ENCODE measurements at regions not wholly inside any gene's neighbourhood (a gene's known extent, or its start where the extent isn't known, plus 50 kb on each side); places are given as distances from the start of the nearest gene placed in this dataset.

DNA sequence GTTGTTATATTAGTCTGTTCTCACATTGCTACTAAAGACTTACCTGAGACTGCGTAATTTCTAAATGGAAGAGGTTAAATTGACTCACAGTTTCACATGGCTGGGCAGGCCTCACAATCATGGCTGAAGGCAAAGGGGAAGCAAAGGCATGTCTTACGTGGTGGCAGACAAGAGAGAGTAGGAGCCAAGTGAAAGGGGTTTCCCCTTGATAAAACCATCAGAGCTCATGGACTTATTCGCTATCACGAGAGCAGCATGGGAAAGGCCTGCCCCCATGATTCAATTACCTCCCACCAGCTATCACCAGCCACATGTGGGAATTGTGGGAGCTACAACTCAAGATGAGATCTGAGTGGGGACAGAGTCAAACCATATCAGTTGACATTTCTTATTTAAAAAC lies 374.5 kb upstream of the RORB start:
- no peak overlapping the region for H3K4me2 ChIP-seq (replicated peaks; ENCODE audit: low read depth, low read length, poor library complexity, severe bottlenecking)
- no peak for ATAC-seq (ENCODE audit: low read depth)
- intact Hi-C loops (cut with micrococcal nuclease) = no loop called here
- no peak overlapping the region for H3K9ac ChIP-seq (ENCODE audit: low read length)
- no peaks in the 10 kb centered on the region for H3K4me1 Mint-ChIP-seq
- H2AFZ ChIP-seq (ENCODE audit: insufficient read depth, low read depth, low read length, poor library complexity, severe bottlenecking) = no peak overlapping the region
- H4K20me1 ChIP-seq (ENCODE audit: control insufficient read depth, insufficient read depth, low read length, poor library complexity, severe bottlenecking) = no peaks in the 10 kb centered on the region
- H3K4me3 ChIP-seq (ENCODE audit: control extremely low read depth in 1 of 5, extremely low read depth in 1 of 5, insufficient read depth in 1 of 5, low read depth in 2 of 5, low read length in 4 of 5) = no peak overlapping the region
- H3K4me1 ChIP-seq (ENCODE audit: control insufficient read depth in 2 of 2, insufficient read depth in 2 of 2, low read length in 2 of 2) = no peaks in the 10 kb centered on the region
- no peak overlapping the region for H3K4me3 Mint-ChIP-seq
- no peaks in the 10 kb centered on the region for H3K36me3 ChIP-seq (replicated peaks in 1 of 2; ENCODE audit: control extremely low read depth in 1 of 2, control insufficient read depth in 1 of 2, extremely low read depth in 1 of 2, insufficient read depth in 2 of 2, low read length in 1 of 2)
- WGBS (ENCODE audit: insufficient coverage) = 83% methylated on average over 1 of the region's 4 CpGs
- H3K79me2 ChIP-seq (ENCODE audit: control insufficient read depth, insufficient read depth, low read length) = no peaks in the 10 kb centered on the region
- no peaks in the 10 kb centered on the region for H3K27me3 Mint-ChIP-seq
- no peak for DNase-seq
- no peaks in the 10 kb centered on the region for H3K27me3 ChIP-seq (replicated peaks in 1 of 4; ENCODE audit: control extremely low read depth in 1 of 4, control insufficient read depth in 3 of 4, insufficient read depth in 4 of 4, low read length in 3 of 4)
- POLR2A ChIA-PET = no interaction called here
- H3K27ac ChIP-seq (ENCODE audit: low read length in 2 of 2) = no peak overlapping the region
- no peak for TF ChIP-seq EZH2 (IDR thresholded peaks at IDR 0.05; ENCODE audit: borderline replicate concordance, insufficient read depth, low read depth, low read length, poor library complexity, severe bottlenecking)
- TF ChIP-seq, protein P1, sequence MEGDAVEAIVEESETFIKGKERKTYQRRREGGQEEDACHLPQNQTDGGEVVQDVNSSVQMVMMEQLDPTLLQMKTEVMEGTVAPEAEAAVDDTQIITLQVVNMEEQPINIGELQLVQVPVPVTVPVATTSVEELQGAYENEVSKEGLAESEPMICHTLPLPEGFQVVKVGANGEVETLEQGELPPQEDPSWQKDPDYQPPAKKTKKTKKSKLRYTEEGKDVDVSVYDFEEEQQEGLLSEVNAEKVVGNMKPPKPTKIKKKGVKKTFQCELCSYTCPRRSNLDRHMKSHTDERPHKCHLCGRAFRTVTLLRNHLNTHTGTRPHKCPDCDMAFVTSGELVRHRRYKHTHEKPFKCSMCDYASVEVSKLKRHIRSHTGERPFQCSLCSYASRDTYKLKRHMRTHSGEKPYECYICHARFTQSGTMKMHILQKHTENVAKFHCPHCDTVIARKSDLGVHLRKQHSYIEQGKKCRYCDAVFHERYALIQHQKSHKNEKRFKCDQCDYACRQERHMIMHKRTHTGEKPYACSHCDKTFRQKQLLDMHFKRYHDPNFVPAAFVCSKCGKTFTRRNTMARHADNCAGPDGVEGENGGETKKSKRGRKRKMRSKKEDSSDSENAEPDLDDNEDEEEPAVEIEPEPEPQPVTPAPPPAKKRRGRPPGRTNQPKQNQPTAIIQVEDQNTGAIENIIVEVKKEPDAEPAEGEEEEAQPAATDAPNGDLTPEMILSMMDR (IDR thresholded peaks at IDR 0.05) = no peak
- CTCF ChIA-PET = no interaction called here
- H3K9me3 Mint-ChIP-seq (ENCODE audit: insufficient read depth) = no peaks in the 10 kb centered on the region
- no peak overlapping the region for H3K27ac Mint-ChIP-seq
- H3K9me3 ChIP-seq (ENCODE audit: control extremely low read depth in 1 of 3, control insufficient read depth in 2 of 3, insufficient read depth in 1 of 3, low read length in 2 of 3) = peaks cover 0 to 2% (median 0%) of the 10 kb centered on the region in 3 donors

DNA sequence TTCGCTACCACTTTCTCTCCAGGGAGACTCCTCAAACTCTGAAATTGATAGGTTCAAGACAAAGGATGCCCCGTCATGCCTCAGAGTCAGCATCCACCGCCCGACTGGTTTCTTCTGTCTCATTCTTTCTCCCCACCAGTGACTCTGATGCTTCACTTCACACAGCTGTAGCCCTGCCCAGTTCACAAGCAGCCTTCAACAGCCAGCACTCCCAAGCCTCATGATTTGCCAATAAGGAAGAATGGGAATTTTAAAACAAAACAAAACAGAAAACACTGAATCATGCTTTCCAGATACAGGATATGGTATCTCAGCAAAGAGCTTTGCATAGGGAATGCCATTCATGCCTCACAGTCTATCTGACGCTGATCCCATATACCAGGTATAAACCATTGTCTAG lies 371.2 kb upstream of the RORB start:
- intact Hi-C loops (cut with micrococcal nuclease) = no loop called here
- TF ChIP-seq EZH2 (IDR thresholded peaks at IDR 0.05; ENCODE audit: borderline replicate concordance, insufficient read depth, low read depth, low read length, poor library complexity, severe bottlenecking) = no peak
- TF ChIP-seq, protein P1 (IDR thresholded peaks at IDR 0.05) = no peak
- POLR2A ChIA-PET = no interaction called here

More for the DNA sequence above, 371.2 kb upstream of the RORB start:
- Histone ChIP-seq H3K27me3 (replicated peaks in 1 of 4; ENCODE audit: control extremely low read depth in 1 of 4, control insufficient read depth in 3 of 4, insufficient read depth in 4 of 4, low read length in 3 of 4) (no peaks in the 10 kb centered on the region), H3K4me3 (ENCODE audit: control extremely low read depth in 1 of 5, extremely low read depth in 1 of 5, insufficient read depth in 1 of 5, low read depth in 2 of 5, low read length in 4 of 5) (no peak overlapping the region), H3K27ac (ENCODE audit: low read length in 2 of 2) (no peak overlapping the region), H3K4me1 (ENCODE audit: control insufficient read depth in 2 of 2, insufficient read depth in 2 of 2, low read length in 2 of 2) (no peaks in the 10 kb centered on the region), H2AFZ (ENCODE audit: insufficient read depth, low read depth, low read length, poor library complexity, severe bottlenecking) (no peak overlapping the region), H3K9me3 (ENCODE audit: control extremely low read depth in 1 of 3, control insufficient read depth in 2 of 3, insufficient read depth in 1 of 3, low read length in 2 of 3) (peaks cover 0 to 2% (median 0%) of the 10 kb centered on the region in 3 donors), H3K9ac (ENCODE audit: low read length) (no peak overlapping the region), H3K79me2 (ENCODE audit: control insufficient read depth, insufficient read depth, low read length) (no peaks in the 10 kb centered on the region), H3K4me2 (replicated peaks; ENCODE audit: low read depth, low read length, poor library complexity, severe bottlenecking) (no peak overlapping the region), H4K20me1 (ENCODE audit: control insufficient read depth, insufficient read depth, low read length, poor library complexity, severe bottlenecking) (no peaks in the 10 kb centered on the region), H3K36me3 (replicated peaks in 1 of 2; ENCODE audit: control extremely low read depth in 1 of 2, control insufficient read depth in 1 of 2, extremely low read depth in 1 of 2, insufficient read depth in 2 of 2, low read length in 1 of 2) (no peaks in the 10 kb centered on the region)
- ATAC-seq (ENCODE audit: low read depth) (no peak), DNase-seq (no peak)
- CTCF ChIA-PET = no interaction called here
- Mint-ChIP-seq H3K4me1 (no peaks in the 10 kb centered on the region), H3K4me3 (no peak overlapping the region), H3K9me3 (ENCODE audit: insufficient read depth) (no peaks in the 10 kb centered on the region), H3K27ac (no peak overlapping the region), H3K27me3 (no peaks in the 10 kb centered on the region)
- WGBS (ENCODE audit: insufficient coverage) = 53% methylated on average over 4 of the region's 5 CpGs
